Neural progenitor cell (in vitro differentiated cells): ENCODE measurements at regions not wholly inside any gene's neighbourhood (a gene's known extent, or its start where the extent isn't known, plus 50 kb on each side); places are given as distances from the start of the nearest gene placed in this dataset.

Experiments
- EZH2 ChIP-seq: fragments of 200-600 bp; sonication (generic); IDR thresholded peaks from 2 replicates; pipeline ENCODE4 v1.6.1; 2017; ENCODE audit warnings: antibody characterized with exemption, mild to moderate bottlenecking, moderate library complexity
- EZH2phosphoT487 ChIP-seq: fragments of 200-600 bp; sonication (generic); IDR thresholded peaks from 2 replicates; pipeline ENCODE4 v1.6.1; 2017; ENCODE audit warnings: antibody characterized with exemption
- TF ChIP-seq, protein P1 (sequence below): fragments of 200-600 bp; sonication (generic); IDR thresholded peaks from 2 replicates; pipeline ENCODE4 v1.5.1; 2017; ENCODE audit warnings: antibody characterized with exemption, mild to moderate bottlenecking

DNA sequence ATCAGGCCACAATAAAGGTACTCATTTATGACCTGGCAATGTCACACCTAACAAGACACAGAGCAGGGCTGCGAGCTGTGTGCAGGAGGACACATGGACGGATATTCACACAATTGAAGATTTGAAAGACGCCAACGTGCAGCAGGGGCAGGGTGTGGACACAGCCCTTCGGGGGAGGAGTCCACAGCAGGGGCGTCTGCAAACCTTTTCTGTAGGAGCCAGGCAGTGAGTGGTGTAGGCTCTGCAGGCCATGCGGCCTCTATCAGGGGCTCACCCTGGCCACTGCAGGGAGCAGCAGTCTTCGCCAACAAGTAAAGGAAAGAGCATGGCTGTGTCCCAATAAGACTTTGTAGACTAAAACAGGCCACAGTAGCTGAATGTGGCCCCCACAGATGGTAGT, 125.7 kb upstream of the SNTG2 start:
- TF ChIP-seq EZH2 (no peak), EZH2phosphoT487 (no peak)
- TF ChIP-seq, protein P1, sequence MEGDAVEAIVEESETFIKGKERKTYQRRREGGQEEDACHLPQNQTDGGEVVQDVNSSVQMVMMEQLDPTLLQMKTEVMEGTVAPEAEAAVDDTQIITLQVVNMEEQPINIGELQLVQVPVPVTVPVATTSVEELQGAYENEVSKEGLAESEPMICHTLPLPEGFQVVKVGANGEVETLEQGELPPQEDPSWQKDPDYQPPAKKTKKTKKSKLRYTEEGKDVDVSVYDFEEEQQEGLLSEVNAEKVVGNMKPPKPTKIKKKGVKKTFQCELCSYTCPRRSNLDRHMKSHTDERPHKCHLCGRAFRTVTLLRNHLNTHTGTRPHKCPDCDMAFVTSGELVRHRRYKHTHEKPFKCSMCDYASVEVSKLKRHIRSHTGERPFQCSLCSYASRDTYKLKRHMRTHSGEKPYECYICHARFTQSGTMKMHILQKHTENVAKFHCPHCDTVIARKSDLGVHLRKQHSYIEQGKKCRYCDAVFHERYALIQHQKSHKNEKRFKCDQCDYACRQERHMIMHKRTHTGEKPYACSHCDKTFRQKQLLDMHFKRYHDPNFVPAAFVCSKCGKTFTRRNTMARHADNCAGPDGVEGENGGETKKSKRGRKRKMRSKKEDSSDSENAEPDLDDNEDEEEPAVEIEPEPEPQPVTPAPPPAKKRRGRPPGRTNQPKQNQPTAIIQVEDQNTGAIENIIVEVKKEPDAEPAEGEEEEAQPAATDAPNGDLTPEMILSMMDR, result no peak
